BLaER1 treated with 17β-estradiol and CSF1 and Interleukin-3, amounts not matched to agents 10 nM and 100 nM (cell line): ENCODE measurements at regions not wholly inside any gene's neighbourhood (a gene's known extent, or its start where the extent isn't known, plus 50 kb on each side); places are given as distances from the start of the nearest gene placed in this dataset.
A peak's percentile ranks its signal among the peaks of the same experiment; 100 is the strongest.

Experiments
- H3K27ac ChIP-seq, 11 experiments: shearing (Covaris generic); formaldehyde crosslinking; 2 replicates each; pipeline ENCODE4 v1.8.1; 2022
- H3K27me3 ChIP-seq, 11 experiments: shearing (Covaris generic); formaldehyde crosslinking; 2 replicates each; pipeline ENCODE4 v1.8.1; 2022
- H3K36me3 ChIP-seq, 11 experiments: shearing (Covaris generic); formaldehyde crosslinking; 2 replicates each; pipeline ENCODE4 v1.8.1; 2022
- H3K4me1 ChIP-seq, 10 experiments: shearing (Covaris generic); formaldehyde crosslinking; 2 replicates each; pipeline ENCODE4 v1.8.1; 2022
- H3K4me2 ChIP-seq, 11 experiments: shearing (Covaris generic); formaldehyde crosslinking; 2 replicates each; pipeline ENCODE4 v1.8.1; 2022
- H3K4me3 ChIP-seq, 10 experiments: shearing (Covaris generic); formaldehyde crosslinking; 2 replicates each; pipeline ENCODE4 v1.8.1; 2022
- H3K9ac ChIP-seq, 11 experiments: shearing (Covaris generic); formaldehyde crosslinking; 2 replicates each; pipeline ENCODE4 v1.8.1; 2022
- H3K9me3 ChIP-seq, 11 experiments: shearing (Covaris generic); formaldehyde crosslinking; replicated peaks in 1 of 11; 2 replicates each; pipeline ENCODE4 v1.8.1; 2022
- H4K20me1 ChIP-seq, 11 experiments: shearing (Covaris generic); formaldehyde crosslinking; 2 replicates each; pipeline ENCODE4 v1.8.1; 2022
- Cebpa-rat ChIP-seq, 11 experiments: shearing (Covaris generic); IDR thresholded peaks; 2 replicates each; pipeline ENCODE4 v1.8.1; 2022

DNA sequence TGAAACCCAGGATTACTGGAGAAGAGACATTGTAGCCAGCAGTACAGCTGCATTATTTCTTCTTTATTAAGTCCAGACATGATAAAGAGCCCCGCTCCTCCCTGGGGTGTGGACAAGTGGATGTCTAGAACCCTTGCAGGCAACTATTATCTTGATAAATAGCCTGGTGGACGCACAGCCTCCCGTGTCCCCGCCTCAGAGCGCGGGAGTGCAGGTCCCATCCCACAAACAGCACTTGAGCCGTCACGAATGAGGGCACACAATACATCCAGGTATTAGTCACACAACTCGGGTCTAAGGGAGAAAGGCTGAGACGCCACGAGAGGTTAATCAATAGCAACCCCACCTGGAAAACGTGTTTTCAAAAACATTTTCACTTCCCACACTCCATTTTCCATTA, 213.2 kb upstream of the SOX1 start:
- Histone ChIP-seq H3K27ac (no peak overlapping the region), H3K36me3 (no peaks in the 10 kb centered on the region), H3K27me3 (no peaks in the 10 kb centered on the region), H4K20me1 (no peaks in the 10 kb centered on the region; a peak in 2 of 22 replicates), H3K4me1 (peaks cover 0 to 11% (median 2%) of the 10 kb centered on the region in 10 experiments; a peak in 5 of 20 replicates), H3K4me3 (no peak overlapping the region), H3K9me3 (0 out of 22 replicates have a peak, but pooled peaks cover 0 to 2% (median 0%) of the 10 kb centered on the region in 11 experiments), H3K9ac (no peak overlapping the region), H3K4me2 (no peak overlapping the region)
- TF ChIP-seq Cebpa-rat (IDR thresholded peaks at IDR 0.05): no peak

GRCh38 chr13:111854403-111854802, 212.5 kb upstream of the SOX1 start:
- Histone ChIP-seq H3K36me3 (no peaks in the 10 kb centered on the region), H3K4me3 (no peak overlapping the region), H3K9me3 (no peaks in the 10 kb centered on the region), H3K9ac (no peak overlapping the region), H3K27me3 (no peaks in the 10 kb centered on the region), H4K20me1 (no peaks in the 10 kb centered on the region; a peak in 2 of 22 replicates), H3K4me2 (0 out of 22 replicates have a peak overlapping the region, but pooled peaks of 1 of the 11 experiments have one; percentile 7), H3K27ac (no peak overlapping the region), H3K4me1 (peaks cover 0 to 11% (median 2%) of the 10 kb centered on the region in 10 experiments; a peak in 5 of 20 replicates)
- no peak for TF ChIP-seq Cebpa-rat (IDR thresholded peaks at IDR 0.05)

DNA sequence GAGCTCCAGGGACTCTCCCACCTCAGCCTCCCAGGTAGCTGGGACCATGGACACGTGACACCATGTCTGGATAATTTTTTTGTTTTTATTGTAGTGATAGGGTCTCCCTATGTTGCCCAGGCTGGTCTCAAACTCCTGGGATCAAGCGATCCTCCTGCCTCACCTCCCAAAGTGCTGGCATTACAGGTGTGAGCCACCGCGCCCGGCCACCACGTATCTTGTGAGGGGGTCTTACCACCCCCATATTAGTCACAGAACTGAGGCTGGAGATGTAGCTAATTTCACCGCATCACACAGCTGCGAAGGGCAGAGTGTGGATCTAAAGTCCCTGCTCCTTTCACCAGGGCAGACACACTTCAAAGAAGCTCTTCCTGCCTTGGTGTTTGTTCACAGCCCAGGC, 211.8 kb upstream of the SOX1 start:
- Histone ChIP-seq H3K4me3 (no peak overlapping the region), H3K36me3 (no peaks in the 10 kb centered on the region), H3K9me3 (no peaks in the 10 kb centered on the region), H3K27ac (no peak overlapping the region), H3K9ac (no peak overlapping the region), H3K27me3 (no peaks in the 10 kb centered on the region), H3K4me2 (no peak overlapping the region), H3K4me1 (peaks cover 0 to 9% (median 0%) of the 10 kb centered on the region in 10 experiments; a peak in 6 of 20 replicates), H4K20me1 (no peaks in the 10 kb centered on the region; a peak in 2 of 22 replicates)
- TF ChIP-seq Cebpa-rat (IDR thresholded peaks at IDR 0.05): no peak

GRCh38 chr13:111855786-111856185, 211.2 kb upstream of the SOX1 start:
- no peak overlapping the region for H3K4me3 ChIP-seq
- no peak overlapping the region for H3K27ac ChIP-seq
- no peaks in the 10 kb centered on the region; a peak in 2 of 22 replicates for H4K20me1 ChIP-seq
- H3K27me3 ChIP-seq: no peaks in the 10 kb centered on the region
- H3K9me3 ChIP-seq: peaks cover 0 to 6% (median 0%) of the 10 kb centered on the region in 11 experiments; a peak in 2 of 22 replicates
- TF ChIP-seq Cebpa-rat (IDR thresholded peaks at IDR 0.05): no peak
- no peaks in the 10 kb centered on the region for H3K36me3 ChIP-seq
- H3K4me1 ChIP-seq: peaks cover 0 to 9% (median 0%) of the 10 kb centered on the region in 10 experiments; a peak in 6 of 20 replicates
- no peak overlapping the region for H3K9ac ChIP-seq
- H3K4me2 ChIP-seq: no peak overlapping the region

GRCh38 chr13:111856571-111856970, 210.4 kb upstream of the SOX1 start:
- Histone ChIP-seq H3K4me2 (no peak overlapping the region), H3K9ac (no peak overlapping the region), H3K27ac (no peak overlapping the region), H3K4me1 (peaks cover 0 to 12% (median 2%) of the 10 kb centered on the region in 10 experiments; a peak in 12 of 20 replicates), H3K27me3 (no peaks in the 10 kb centered on the region), H3K36me3 (no peaks in the 10 kb centered on the region), H4K20me1 (no peaks in the 10 kb centered on the region; a peak in 2 of 22 replicates), H3K4me3 (no peak overlapping the region), H3K9me3 (peaks cover 0 to 7% (median 0%) of the 10 kb centered on the region in 11 experiments; a peak in 2 of 22 replicates)
- TF ChIP-seq Cebpa-rat (IDR thresholded peaks at IDR 0.05): no peak

- no peaks in the 10 kb centered on the region for H3K27me3 ChIP-seq
- H3K36me3 ChIP-seq: no peaks in the 10 kb centered on the region
- no peak overlapping the region for H3K4me3 ChIP-seq
- peaks cover 0 to 7% (median 0%) of the 10 kb centered on the region in 11 experiments; a peak in 2 of 22 replicates for H3K9me3 ChIP-seq
- H3K4me2 ChIP-seq: no peak overlapping the region
- no peak overlapping the region for H3K9ac ChIP-seq
- TF ChIP-seq Cebpa-rat (IDR thresholded peaks at IDR 0.05): no peak
- peaks cover 0 to 18% (median 8%) of the 10 kb centered on the region in 10 experiments; a peak in 13 of 20 replicates for H3K4me1 ChIP-seq
- H3K27ac ChIP-seq: no peak overlapping the region
- H4K20me1 ChIP-seq: no peaks in the 10 kb centered on the region; a peak in 2 of 22 replicates
These were observed 209.6 kb upstream of the SOX1 start for GRCh38 chr13:111857336-111857735.

DNA sequence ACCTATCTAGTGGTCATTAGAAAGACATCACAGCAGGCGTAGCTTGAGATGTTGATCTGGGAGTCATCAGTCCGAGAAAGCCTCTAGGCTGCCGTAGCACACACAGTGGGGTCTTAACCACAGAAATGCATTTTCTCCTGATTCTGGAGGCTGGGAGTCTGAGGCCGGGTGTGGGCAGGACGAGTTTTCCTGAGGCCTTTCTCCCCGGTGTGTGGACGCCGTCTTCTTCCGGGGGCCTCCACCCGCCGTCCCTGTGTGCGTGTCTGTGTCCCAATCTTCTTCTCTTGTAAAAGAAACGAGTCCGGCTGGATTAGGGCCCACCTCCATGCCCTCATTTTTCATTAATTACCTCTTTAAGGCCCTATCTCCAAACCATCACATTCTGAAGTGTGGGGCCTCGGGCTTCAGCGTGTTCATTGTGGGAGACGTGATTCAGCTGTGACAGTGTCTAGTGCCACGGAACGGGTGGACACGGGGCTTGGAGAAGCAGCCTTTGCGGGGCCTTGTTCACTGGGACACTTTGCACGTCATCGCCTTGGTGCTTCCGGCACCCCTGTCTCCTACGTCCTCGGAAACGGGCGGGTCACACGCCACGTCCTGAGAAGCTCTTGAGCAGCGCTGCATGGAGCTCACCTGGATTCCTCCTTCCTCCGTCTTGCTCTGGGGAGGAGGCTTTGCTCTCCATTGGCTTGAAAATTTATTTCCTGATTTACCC, 208.9 kb upstream of the SOX1 start:
- Histone ChIP-seq H3K4me2 (no peak overlapping the region), H3K27ac (no peak overlapping the region), H3K9me3 (peaks cover 0 to 7% (median 0%) of the 10 kb centered on the region in 11 experiments; a peak in 2 of 22 replicates), H3K36me3 (no peaks in the 10 kb centered on the region), H4K20me1 (no peaks in the 10 kb centered on the region; a peak in 2 of 22 replicates), H3K27me3 (no peaks in the 10 kb centered on the region), H3K9ac (no peak overlapping the region), H3K4me3 (no peak overlapping the region), H3K4me1 (peaks cover 0 to 18% (median 8%) of the 10 kb centered on the region in 10 experiments; a peak in 13 of 20 replicates)
- TF ChIP-seq Cebpa-rat (IDR thresholded peaks at IDR 0.05): no peak

DNA sequence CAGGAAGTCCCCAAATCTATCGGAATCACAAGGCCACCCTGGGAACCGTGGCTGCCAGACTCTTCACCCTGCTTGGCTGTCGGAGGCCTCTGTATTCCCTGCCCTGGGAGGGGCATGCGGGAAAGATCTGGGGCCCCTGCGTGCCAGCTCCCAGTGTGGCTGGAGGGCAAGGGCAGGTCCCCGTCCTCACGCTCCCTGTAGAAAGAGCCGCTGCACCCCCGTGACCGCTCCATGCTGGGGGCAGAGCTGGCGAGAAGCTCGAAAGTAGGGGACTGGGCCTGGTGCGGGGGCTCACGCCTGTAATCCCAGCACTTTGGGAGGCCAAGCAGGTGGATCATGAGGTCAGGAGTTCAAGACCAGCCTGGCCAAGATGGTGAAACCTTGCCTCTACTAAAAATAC, 208.4 kb upstream of the SOX1 start:
- H3K4me3 ChIP-seq: no peak overlapping the region
- TF ChIP-seq Cebpa-rat (IDR thresholded peaks at IDR 0.05): no peak
- no peak overlapping the region for H3K4me2 ChIP-seq
- no peak overlapping the region for H3K27ac ChIP-seq
- no peaks in the 10 kb centered on the region; a peak in 2 of 22 replicates for H4K20me1 ChIP-seq
- H3K36me3 ChIP-seq: no peaks in the 10 kb centered on the region
- H3K9me3 ChIP-seq: peaks cover 0 to 7% (median 0%) of the 10 kb centered on the region in 11 experiments; a peak in 2 of 22 replicates
- H3K27me3 ChIP-seq: no peaks in the 10 kb centered on the region
- H3K4me1 ChIP-seq: peaks cover 0 to 18% (median 8%) of the 10 kb centered on the region in 10 experiments; a peak in 13 of 20 replicates
- no peak overlapping the region for H3K9ac ChIP-seq

DNA sequence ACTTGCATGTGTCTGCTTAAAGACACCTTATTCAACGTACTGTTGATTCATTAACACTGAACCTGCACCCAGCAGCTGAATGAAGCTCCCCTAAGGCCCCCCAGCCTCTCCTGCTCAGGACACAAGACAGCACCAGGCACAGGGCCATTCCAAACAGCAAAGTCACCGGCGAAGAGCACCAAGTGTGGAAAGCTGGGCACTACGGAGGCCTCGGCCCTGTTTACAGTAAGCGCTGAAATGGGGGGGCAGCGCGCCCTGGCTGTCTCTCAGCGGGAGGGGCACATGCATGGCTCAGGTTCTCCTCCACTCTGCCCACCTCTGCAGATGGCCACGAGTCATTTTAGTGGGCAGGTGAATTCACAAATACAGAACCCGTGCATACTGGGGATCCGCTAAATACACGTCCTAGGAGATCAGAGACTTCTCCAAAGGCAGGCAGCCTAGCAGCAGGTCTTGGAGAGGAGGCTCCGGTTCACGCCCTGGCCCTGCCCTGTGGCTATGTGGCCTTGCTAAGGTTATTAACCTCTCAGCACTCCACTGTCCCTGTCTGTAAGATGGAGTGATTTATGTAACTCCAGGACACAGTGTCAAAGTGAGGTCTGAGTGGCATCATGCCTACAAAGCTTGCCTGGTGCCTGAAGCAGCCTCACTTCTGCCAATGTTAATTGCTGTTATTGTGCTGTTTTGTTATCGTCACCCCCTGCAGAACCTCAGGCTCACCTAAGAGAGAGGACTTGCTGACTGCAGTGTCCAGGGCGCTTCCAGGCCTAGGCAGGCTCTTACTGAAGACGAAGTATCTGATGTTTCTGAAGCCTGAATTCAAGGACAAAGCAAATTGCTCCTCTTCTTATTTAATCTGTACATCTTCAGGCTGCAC, 207.4 kb upstream of the SOX1 start:
- Histone ChIP-seq H3K4me2 (0 out of 22 replicates have a peak overlapping the region, but pooled peaks of 1 of the 11 experiments have one; percentile 11), H3K4me1 (peaks cover 0 to 16% (median 8%) of the 10 kb centered on the region in 10 experiments; a peak in 13 of 20 replicates), H3K27me3 (no peaks in the 10 kb centered on the region), H3K4me3 (no peak overlapping the region), H3K9me3 (peaks cover 0 to 7% (median 0%) of the 10 kb centered on the region in 11 experiments; a peak in 2 of 22 replicates), H3K27ac (no peak overlapping the region), H4K20me1 (no peaks in the 10 kb centered on the region; a peak in 3 of 22 replicates), H3K36me3 (no peaks in the 10 kb centered on the region), H3K9ac (peak overlapping the region in 1 of 11 experiments; percentile 21; a peak in 1 of 22 replicates)
- no peak for TF ChIP-seq Cebpa-rat (IDR thresholded peaks at IDR 0.05)
